Testis (tissue), 2 donors: ENCODE measurements at regions not wholly inside any gene's neighbourhood (a gene's known extent, or its start where the extent isn't known, plus 50 kb on each side); places are given as distances from the start of the nearest gene placed in this dataset.

ENCODE experiments used
- CTCF ChIP-seq, 3 experiments: fragments of 450-650 bp in 2 of 3; fragments of 200-600 bp in 1 of 3; sonication (generic) in 1 of 3; IDR thresholded peaks; one replicate each; pipeline ENCODE4 v1.5.1; 2016 to 2019; ENCODE audit warnings: antibody characterized with exemption in 3 of 3, mild to moderate bottlenecking in 2 of 3, moderate library complexity in 1 of 3
- POLR2A ChIP-seq: fragments of 450-650 bp; IDR thresholded peaks from one replicate; pipeline ENCODE4 v1.6.1; 2017; ENCODE audit warnings: antibody characterized with exemption, mild to moderate bottlenecking, moderate library complexity

GRCh38 chr20:24376311-24377099 is 92.9 kb upstream of the SYNDIG1 start:
- TF ChIP-seq CTCF (IDR thresholded peaks at IDR 0.05) (no peak), POLR2A (no peak)
